ENCODE measurements at regions not wholly inside any gene's neighbourhood (a gene's known extent, or its start where the extent isn't known, plus 50 kb on each side); places are given as distances from the start of the nearest gene placed in this dataset.

GRCh38 chr10:78360284-78360683 is 326.6 kb downstream of the RPS24 start:
- Histone ChIP-seq H3K27me3 (ENCODE audit: low read depth) (no peaks in the 10 kb centered on the region), H3K4me3 (no peak overlapping the region), H3K4me1 (peaks cover 8% of the 10 kb centered on the region), H3K9me3 (replicated peaks) (no peaks in the 10 kb centered on the region), H3K27ac (replicated peaks) (no peak overlapping the region), H3K36me3 (no peaks in the 10 kb centered on the region)
- intact Hi-C loops (cut with micrococcal nuclease) = no loop called here
- no peak for DNase-seq
- no peak for TF ChIP-seq CTCF (IDR thresholded peaks at IDR 0.05; ENCODE audit: borderline replicate concordance)

GRCh38 chr10:78361031-78361430 is 327.4 kb downstream of the RPS24 start:
- peaks cover 8% of the 10 kb centered on the region for H3K4me1 ChIP-seq
- H3K27me3 ChIP-seq (ENCODE audit: low read depth) = no peaks in the 10 kb centered on the region
- H3K27ac ChIP-seq (replicated peaks) = no peak overlapping the region
- H3K9me3 ChIP-seq (replicated peaks) = no peaks in the 10 kb centered on the region
- intact Hi-C loops (cut with micrococcal nuclease) = no loop called here
- no peak for TF ChIP-seq CTCF (IDR thresholded peaks at IDR 0.05; ENCODE audit: borderline replicate concordance)
- DNase-seq = no peak
- no peaks in the 10 kb centered on the region for H3K36me3 ChIP-seq
- H3K4me3 ChIP-seq = no peak overlapping the region

- Histone ChIP-seq H3K4me1 (peaks cover 8% of the 10 kb centered on the region), H3K36me3 (no peaks in the 10 kb centered on the region), H3K27ac (replicated peaks) (peak overlapping the region; percentile 27), H3K4me3 (no peak overlapping the region), H3K9me3 (replicated peaks) (no peaks in the 10 kb centered on the region), H3K27me3 (ENCODE audit: low read depth) (no peaks in the 10 kb centered on the region)
- intact Hi-C loops (cut with micrococcal nuclease) = no loop called here
- no peak for TF ChIP-seq CTCF (IDR thresholded peaks at IDR 0.05; ENCODE audit: borderline replicate concordance)
- DNase-seq = peak; percentile 26
Measured at GRCh38 chr10:78362406-78363022, 328.9 kb downstream of the RPS24 start.

- Histone ChIP-seq H3K36me3 (no peaks in the 10 kb centered on the region), H3K4me1 (peaks cover 8% of the 10 kb centered on the region), H3K4me3 (no peak overlapping the region), H3K9me3 (replicated peaks) (no peaks in the 10 kb centered on the region), H3K27ac (replicated peaks) (no peak overlapping the region), H3K27me3 (ENCODE audit: low read depth) (no peaks in the 10 kb centered on the region)
- intact Hi-C loops (cut with micrococcal nuclease) = no loop called here
- TF ChIP-seq CTCF (IDR thresholded peaks at IDR 0.05; ENCODE audit: borderline replicate concordance) = no peak
- DNase-seq = no peak
Measured at GRCh38 chr10:78363190-78363589, 329.5 kb downstream of the RPS24 start.

GRCh38 chr10:78365694-78366093 is 332.0 kb downstream of the RPS24 start:
- no peak for DNase-seq
- Histone ChIP-seq H3K27ac (replicated peaks) (no peak overlapping the region), H3K36me3 (no peaks in the 10 kb centered on the region), H3K4me1 (no peaks in the 10 kb centered on the region), H3K27me3 (ENCODE audit: low read depth) (no peaks in the 10 kb centered on the region), H3K9me3 (replicated peaks) (no peaks in the 10 kb centered on the region), H3K4me3 (no peak overlapping the region)
- TF ChIP-seq CTCF (IDR thresholded peaks at IDR 0.05; ENCODE audit: borderline replicate concordance) = no peak
- intact Hi-C loops (cut with micrococcal nuclease) = no loop called here
